GM21717 (cell line): ENCODE measurements at regions not wholly inside any gene's neighbourhood (a gene's known extent, or its start where the extent isn't known, plus 50 kb on each side); places are given as distances from the start of the nearest gene placed in this dataset.

Experiments
- ATAC-seq: cut with Tn5 transposase; IDR thresholded peaks from one replicate; pipeline ENCODE4 v1.9.1; 2021; ENCODE audit warnings: mild to moderate bottlenecking, moderate library complexity; ENCODE audit not compliant: unreplicated experiment

GRCh38 chr10:4357911-4358310 lies 468.1 kb upstream of the AKR1E2 start:
- no peak for ATAC-seq

GRCh38 chr10:4355350-4355749 lies 470.7 kb upstream of the AKR1E2 start:
- ATAC-seq, result no peak

GRCh38 chr10:4354382-4354812 lies 471.6 kb upstream of the AKR1E2 start:
- no peak for ATAC-seq

- ATAC-seq, result no peak
Observed at GRCh38 chr10:4353964-4354363, 472.0 kb upstream of the AKR1E2 start.

GRCh38 chr10:4353059-4353655 lies 472.9 kb upstream of the AKR1E2 start:
- no peak for ATAC-seq

GRCh38 chr10:4352414-4352961 lies 473.5 kb upstream of the AKR1E2 start:
- ATAC-seq, result no peak

- no peak for ATAC-seq
Observed at GRCh38 chr10:4351723-4352413, 474.1 kb upstream of the AKR1E2 start.

GRCh38 chr10:4347397-4347796 lies 478.6 kb upstream of the AKR1E2 start:
- no peak for ATAC-seq

- ATAC-seq, result no peak
Observed at GRCh38 chr10:4345877-4346646, 479.9 kb upstream of the AKR1E2 start.

GRCh38 chr10:4344492-4344994 lies 481.5 kb upstream of the AKR1E2 start:
- ATAC-seq, result no peak

GRCh38 chr10:4343873-4344272 lies 482.1 kb upstream of the AKR1E2 start:
- ATAC-seq, result no peak

GRCh38 chr10:4343091-4343490 lies 482.9 kb upstream of the AKR1E2 start:
- no peak for ATAC-seq

GRCh38 chr10:4338768-4339167 lies 487.2 kb upstream of the AKR1E2 start:
- ATAC-seq, result no peak

- ATAC-seq, result no peak
Observed at GRCh38 chr10:4337563-4337962, 488.4 kb upstream of the AKR1E2 start.

GRCh38 chr10:4334871-4335270 lies 491.1 kb upstream of the AKR1E2 start:
- no peak for ATAC-seq

- no peak for ATAC-seq
Observed at GRCh38 chr10:4334015-4334414, 492.0 kb upstream of the AKR1E2 start.

- no peak for ATAC-seq
Observed at GRCh38 chr10:4333459-4333894, 492.5 kb upstream of the AKR1E2 start.

- no peak for ATAC-seq
Observed at GRCh38 chr10:4332764-4333458, 493.1 kb upstream of the AKR1E2 start.

- no peak for ATAC-seq
Observed at GRCh38 chr10:4331150-4331549, 494.9 kb upstream of the AKR1E2 start.

- ATAC-seq, result no peak
Observed at GRCh38 chr10:4330636-4331035, 495.4 kb upstream of the AKR1E2 start.

GRCh38 chr10:4329225-4329624 lies 496.8 kb upstream of the AKR1E2 start:
- ATAC-seq, result no peak
